Karpas-422 (cell line): ENCODE measurements at regions not wholly inside any gene's neighbourhood (a gene's known extent, or its start where the extent isn't known, plus 50 kb on each side); places are given as distances from the start of the nearest gene placed in this dataset.

Experiments used
- DNase-seq: peaks from one replicate; pipeline ENCODE4 v3.0.0-alpha.2; 2015
- H2AFZ ChIP-seq: fragments of 200-600 bp; sonication (generic); 2 replicates; pipeline ENCODE4 v1.6.1; 2014; ENCODE audit warnings: antibody characterized with exemption, low read length, mixed read lengths
- H3K27ac ChIP-seq: fragments of 200-600 bp; sonication (generic); 2 replicates; pipeline ENCODE4 v1.5.1; 2014; ENCODE audit warnings: mild to moderate bottlenecking, low read length, moderate library complexity
- H3K27me3 ChIP-seq: fragments of 200-600 bp; sonication (generic); 2 replicates; pipeline ENCODE4 v1.6.1; 2014; ENCODE audit warnings: low read length, mixed read lengths
- H3K36me3 ChIP-seq: fragments of 200-600 bp; sonication (generic); 2 replicates; pipeline ENCODE4 v1.6.1; 2014; ENCODE audit warnings: low read length, mixed read lengths; ENCODE audit not compliant: insufficient read depth
- H3K4me1 ChIP-seq: fragments of 200-600 bp; sonication (generic); 2 replicates; pipeline ENCODE4 v1.6.1; 2014; ENCODE audit warnings: mild to moderate bottlenecking, low read length, mixed read lengths
- H3K4me2 ChIP-seq: fragments of 200-600 bp; sonication (generic); 2 replicates; pipeline ENCODE4 v1.6.1; 2014; ENCODE audit warnings: low read length, low read depth, mild to moderate bottlenecking; ENCODE audit not compliant: poor library complexity, severe bottlenecking
- H3K4me3 ChIP-seq: fragments of 200-600 bp; sonication (generic); 2 replicates; pipeline ENCODE4 v1.5.1; 2014; ENCODE audit warnings: mild to moderate bottlenecking, antibody characterized with exemption, low read length, mixed read lengths
- H3K79me2 ChIP-seq: fragments of 200-600 bp; sonication (generic); 2 replicates; pipeline ENCODE4 v1.6.1; 2014; ENCODE audit warnings: mild to moderate bottlenecking, low read length, mixed read lengths
- H3K9ac ChIP-seq: fragments of 200-600 bp; sonication (generic); 2 replicates; pipeline ENCODE4 v1.6.0; 2014; ENCODE audit warnings: low read length
- H3K9me2 ChIP-seq: fragments of 200-600 bp; sonication (generic), shearing (Covaris generic); replicated peaks from 2 replicates; pipeline ENCODE4 v1.6.0; 2014; ENCODE audit warnings: mild to moderate bottlenecking, low read length, moderate library complexity; ENCODE audit not compliant: insufficient read depth
- H3K9me3 ChIP-seq: fragments of 300-700, 200-600 bp; sonication (generic); 2 replicates; pipeline ENCODE4 v1.6.1; 2014; ENCODE audit warnings: low read length, mixed read lengths
- H4K20me1 ChIP-seq: fragments of 200-600 bp; sonication (generic); 2 replicates; pipeline ENCODE4 v1.6.1; 2014; ENCODE audit warnings: mild to moderate bottlenecking, antibody characterized with exemption, low read length, low read depth; ENCODE audit not compliant: insufficient read depth

GRCh38 chr6:23034926-23035325 is 465.6 kb downstream of the HDGFL1 start:
- H3K79me2 ChIP-seq, result no peaks in the 10 kb centered on the region
- H3K9me3 ChIP-seq, result no peaks in the 10 kb centered on the region
- H4K20me1 ChIP-seq, result no peaks in the 10 kb centered on the region
- no peaks in the 10 kb centered on the region for H3K36me3 ChIP-seq
- H3K4me1 ChIP-seq, result no peaks in the 10 kb centered on the region
- H2AFZ ChIP-seq, result no peak overlapping the region
- H3K9me2 ChIP-seq, result no peaks in the 10 kb centered on the region
- no peak overlapping the region for H3K4me3 ChIP-seq
- no peak for DNase-seq
- no peak overlapping the region for H3K27ac ChIP-seq
- H3K4me2 ChIP-seq, result no peak overlapping the region
- no peaks in the 10 kb centered on the region for H3K27me3 ChIP-seq
- no peak overlapping the region for H3K9ac ChIP-seq

GRCh38 chr6:23036406-23036983 is 467.1 kb downstream of the HDGFL1 start:
- no peaks in the 10 kb centered on the region for H3K9me3 ChIP-seq
- no peak overlapping the region for H2AFZ ChIP-seq
- no peak overlapping the region for H3K9ac ChIP-seq
- no peaks in the 10 kb centered on the region for H3K4me1 ChIP-seq
- no peaks in the 10 kb centered on the region for H3K9me2 ChIP-seq
- no peak overlapping the region for H3K27ac ChIP-seq
- H3K36me3 ChIP-seq, result no peaks in the 10 kb centered on the region
- H4K20me1 ChIP-seq, result no peaks in the 10 kb centered on the region
- no peak for DNase-seq
- H3K4me2 ChIP-seq, result no peak overlapping the region
- no peak overlapping the region for H3K4me3 ChIP-seq
- no peaks in the 10 kb centered on the region for H3K27me3 ChIP-seq
- H3K79me2 ChIP-seq, result no peaks in the 10 kb centered on the region

GRCh38 chr6:23040899-23041298 is 471.5 kb downstream of the HDGFL1 start:
- no peaks in the 10 kb centered on the region for H4K20me1 ChIP-seq
- no peak overlapping the region for H3K9ac ChIP-seq
- no peaks in the 10 kb centered on the region for H3K36me3 ChIP-seq
- H3K4me3 ChIP-seq, result no peak overlapping the region
- H3K79me2 ChIP-seq, result no peaks in the 10 kb centered on the region
- no peak overlapping the region for H3K27ac ChIP-seq
- no peak for DNase-seq
- H2AFZ ChIP-seq, result no peak overlapping the region
- H3K4me1 ChIP-seq, result no peaks in the 10 kb centered on the region
- H3K9me2 ChIP-seq, result no peaks in the 10 kb centered on the region
- no peaks in the 10 kb centered on the region for H3K27me3 ChIP-seq
- H3K9me3 ChIP-seq, result peaks cover 7% of the 10 kb centered on the region
- H3K4me2 ChIP-seq, result no peak overlapping the region

- Histone ChIP-seq H3K27ac (no peak overlapping the region), H3K9me2 (no peaks in the 10 kb centered on the region), H3K9me3 (peaks cover 12% of the 10 kb centered on the region), H3K4me2 (no peak overlapping the region), H3K9ac (no peak overlapping the region), H4K20me1 (no peaks in the 10 kb centered on the region), H2AFZ (no peak overlapping the region), H3K36me3 (no peaks in the 10 kb centered on the region), H3K4me1 (no peaks in the 10 kb centered on the region), H3K4me3 (no peak overlapping the region), H3K79me2 (no peaks in the 10 kb centered on the region), H3K27me3 (no peaks in the 10 kb centered on the region)
- DNase-seq, result no peak
These were observed 475.9 kb downstream of the HDGFL1 start for GRCh38 chr6:23045280-23045679.

- Histone ChIP-seq H3K9me2 (no peaks in the 10 kb centered on the region), H3K36me3 (no peaks in the 10 kb centered on the region), H2AFZ (no peak overlapping the region), H3K27ac (no peak overlapping the region), H4K20me1 (no peaks in the 10 kb centered on the region), H3K79me2 (no peaks in the 10 kb centered on the region), H3K27me3 (no peaks in the 10 kb centered on the region), H3K4me1 (no peaks in the 10 kb centered on the region), H3K9me3 (peaks cover 5% of the 10 kb centered on the region; the same call in 1 of the 2 replicates), H3K4me2 (no peak overlapping the region), H3K9ac (no peak overlapping the region), H3K4me3 (no peak overlapping the region)
- no peak for DNase-seq
These were observed 486.2 kb downstream of the HDGFL1 start for GRCh38 chr6:23055523-23055922.

- no peaks in the 10 kb centered on the region for H4K20me1 ChIP-seq
- H3K27ac ChIP-seq, result no peak overlapping the region
- H3K4me3 ChIP-seq, result no peak overlapping the region
- H3K9ac ChIP-seq, result no peak overlapping the region
- no peaks in the 10 kb centered on the region for H3K27me3 ChIP-seq
- H3K79me2 ChIP-seq, result no peaks in the 10 kb centered on the region
- DNase-seq, result no peak
- H3K9me2 ChIP-seq, result no peaks in the 10 kb centered on the region
- no peaks in the 10 kb centered on the region for H3K4me1 ChIP-seq
- H2AFZ ChIP-seq, result no peak overlapping the region
- H3K9me3 ChIP-seq, result peaks cover 3% of the 10 kb centered on the region
- H3K36me3 ChIP-seq, result no peaks in the 10 kb centered on the region
- H3K4me2 ChIP-seq, result no peak overlapping the region
These were observed 504.5 kb downstream of the HDGFL1 start for GRCh38 chr6:23073821-23074220.

- Histone ChIP-seq H3K36me3 (no peaks in the 10 kb centered on the region), H3K79me2 (no peaks in the 10 kb centered on the region), H3K27ac (no peak overlapping the region), H3K4me2 (no peak overlapping the region), H3K27me3 (no peaks in the 10 kb centered on the region), H3K9me2 (no peaks in the 10 kb centered on the region), H3K4me1 (no peaks in the 10 kb centered on the region), H3K9me3 (peaks cover 3% of the 10 kb centered on the region), H4K20me1 (no peaks in the 10 kb centered on the region), H2AFZ (no peak overlapping the region), H3K4me3 (no peak overlapping the region), H3K9ac (no peak overlapping the region)
- DNase-seq, result no peak
These were observed 508.4 kb downstream of the HDGFL1 start for GRCh38 chr6:23077772-23078171.

GRCh38 chr6:23081701-23082100 is 512.3 kb downstream of the HDGFL1 start:
- Histone ChIP-seq H4K20me1 (no peaks in the 10 kb centered on the region), H3K27ac (no peak overlapping the region), H3K27me3 (no peaks in the 10 kb centered on the region), H3K9ac (no peak overlapping the region), H3K4me3 (no peak overlapping the region), H3K36me3 (no peaks in the 10 kb centered on the region), H3K4me2 (no peak overlapping the region), H3K9me3 (peaks cover 9% of the 10 kb centered on the region), H3K4me1 (no peaks in the 10 kb centered on the region), H3K9me2 (0 out of 2 replicates have a peak, but pooled peaks cover 8% of the 10 kb centered on the region), H2AFZ (no peak overlapping the region), H3K79me2 (no peaks in the 10 kb centered on the region)
- DNase-seq, result no peak

GRCh38 chr6:23086100-23086499 is 516.7 kb downstream of the HDGFL1 start:
- no peak overlapping the region for H3K4me3 ChIP-seq
- H3K9me3 ChIP-seq, result peaks cover 11% of the 10 kb centered on the region
- no peak overlapping the region for H2AFZ ChIP-seq
- H3K27ac ChIP-seq, result no peak overlapping the region
- H3K27me3 ChIP-seq, result no peaks in the 10 kb centered on the region
- no peak for DNase-seq
- no peaks in the 10 kb centered on the region for H3K79me2 ChIP-seq
- no peak overlapping the region for H3K4me2 ChIP-seq
- 0 out of 2 replicates have a peak, but pooled peaks cover 8% of the 10 kb centered on the region for H3K9me2 ChIP-seq
- H4K20me1 ChIP-seq, result no peaks in the 10 kb centered on the region
- no peaks in the 10 kb centered on the region for H3K36me3 ChIP-seq
- no peaks in the 10 kb centered on the region for H3K4me1 ChIP-seq
- H3K9ac ChIP-seq, result no peak overlapping the region
